ENCODE measurements at regions not wholly inside any gene's neighbourhood (a gene's known extent, or its start where the extent isn't known, plus 50 kb on each side); places are given as distances from the start of the nearest gene placed in this dataset.

- peaks cover 82% of the 10 kb centered on the region for H3K9me3 ChIP-seq (ENCODE audit: low read length)
- no peak for DNase-seq (ENCODE audit: low spot score)
- ChIA-PET CTCF (ENCODE audit: low intra/inter-chr PET ratio, low total read pairs) (no interaction called here), POLR2A (no interaction called here)
- no peak for TF ChIP-seq ZNF407 (CRISPR knock-in tag; IDR thresholded peaks at IDR 0.05; ENCODE audit: not compliant biosample characterization)
- 0 out of 2 replicates have a peak, but pooled peaks have one; percentile 6 for TF ChIP-seq HNF4A (CRISPR knock-in tag; IDR thresholded peaks at IDR 0.05)
- peak; percentile 48 for TF ChIP-seq TEAD3 (CRISPR knock-in tag; optimal IDR thresholded peaks at IDR 0.05; ENCODE audit: borderline replicate concordance)
- TF ChIP-seq PAXIP1 (CRISPR knock-in tag; conservative IDR thresholded peaks at IDR 0.05): peak; percentile 33; the same call in 1 of the 2 replicates
- no peak for TF ChIP-seq ZNF589 (CRISPR knock-in tag; conservative IDR thresholded peaks at IDR 0.05)
- no peak for TF ChIP-seq FOXA1 (IDR thresholded peaks at IDR 0.05)
- 0 out of 2 replicates have a peak, but pooled peaks have one; percentile 15 for TF ChIP-seq FOXA1 (CRISPR knock-in tag; IDR thresholded peaks at IDR 0.05)
- no peak overlapping the region for H3K27ac ChIP-seq (ENCODE audit: extremely low read length, insufficient read depth, low read length)
- 1% methylated on average over 4 of the region's 4 CpGs for WGBS (ENCODE audit: low lambda C conversion rate)
- no peak for FAIRE-seq
- no peaks in the 10 kb centered on the region; the same call in 1 of the 2 replicates for H3K4me1 ChIP-seq (ENCODE audit: insufficient read depth, low read length)
- in situ Hi-C loops (cut with HindIII; ENCODE audit: extremely low pct_ligation_motif_present, low pct_unique_long_range_greater_than_20kb) (no loop called here), intact Hi-C loops (cut with micrococcal nuclease; ENCODE audit: unreplicated experiment) (no loop called here)
- no peaks in the 10 kb centered on the region for H3K27me3 ChIP-seq (ENCODE audit: control insufficient read depth in 1 of 2, insufficient read depth in 2 of 2, low read length in 2 of 2)
- H3K4me3 ChIP-seq (replicated peaks in 1 of 3; ENCODE audit: insufficient read depth in 1 of 3, low read depth in 2 of 3, low read length in 3 of 3): no peak overlapping the region
- H3K36me3 ChIP-seq (replicated peaks in 1 of 2; ENCODE audit: control insufficient read depth in 1 of 2, insufficient read depth in 2 of 2, low read length in 2 of 2): no peaks in the 10 kb centered on the region
- no peaks in the 10 kb centered on the region for H3K79me2 ChIP-seq (ENCODE audit: insufficient read depth, low read length)
- no TSS peak for BruUV-seq (replicated peaks)
- H3K9ac ChIP-seq (ENCODE audit: insufficient read depth, low read depth, low read length): no peak overlapping the region
- ATAC-seq: peak; percentile 89
- no peak overlapping the region for H3K4me2 ChIP-seq (ENCODE audit: low read depth, low read length)
- H2AFZ ChIP-seq (ENCODE audit: low read length): no peak overlapping the region
- no peaks in the 10 kb centered on the region for H4K20me1 ChIP-seq (ENCODE audit: insufficient read depth, low read length)
These were observed 950.2 kb upstream of the SLIT2 start for GRCh38 chr4:19301527-19301926.

Data from HepG2 (cell line).